Keratinocyte (primary cell): ENCODE measurements at regions not wholly inside any gene's neighbourhood (a gene's known extent, or its start where the extent isn't known, plus 50 kb on each side); places are given as distances from the start of the nearest gene placed in this dataset.

ENCODE experiments used
- DNase-seq: peaks from one replicate; pipeline ENCODE4 v3.0.0-alpha.2; 2011; ENCODE audit warnings: low read depth, missing footprints, low spot score
- FAIRE-seq: peaks from 2 replicates; lab custom pipeline; 2011; peaks lifted over from hg19 to GRCh38; lab: Jason Lieb, UNC
- H2AFZ ChIP-seq: 2 replicates; pipeline ENCODE4 v1.6.0; 2012; ENCODE audit warnings: low read length, control low read depth, inconsistent platforms; ENCODE audit not compliant: control insufficient read depth
- H3K27ac ChIP-seq: 2 replicates; pipeline ENCODE4 v1.5.1; 2011; ENCODE audit warnings: low read length; ENCODE audit not compliant: control insufficient read depth, insufficient read depth
- H3K27me3 ChIP-seq: 3 replicates; pipeline ENCODE4 v1.6.0; 2011; ENCODE audit warnings: low read length; ENCODE audit not compliant: control insufficient read depth, insufficient read depth; ENCODE audit errors: extremely low read depth
- H3K36me3 ChIP-seq, 2 experiments: 2 replicates in 1 of 2; 3 replicates in 1 of 2; pipeline ENCODE4 v1.5.1; 2011; ENCODE audit warnings: low read length in 2 of 2, mild to moderate bottlenecking in 1 of 2; ENCODE audit not compliant: control insufficient read depth in 2 of 2, insufficient read depth in 2 of 2; ENCODE audit errors: extremely low read depth in 1 of 2
- H3K4me1 ChIP-seq: 3 replicates; pipeline ENCODE4 v1.5.1; 2011; ENCODE audit warnings: low read length; ENCODE audit not compliant: control insufficient read depth, insufficient read depth; ENCODE audit errors: extremely low read depth
- H3K4me2 ChIP-seq: 3 replicates; pipeline ENCODE4 v1.6.0; 2011; ENCODE audit warnings: low read depth, low read length; ENCODE audit not compliant: control insufficient read depth, insufficient read depth; ENCODE audit errors: extremely low read depth
- H3K4me3 ChIP-seq, 3 experiments: fragments of 200-600 bp in 1 of 3; sonication (generic) in 1 of 3; 2 replicates in 2 of 3; 3 replicates in 1 of 3; pipeline ENCODE4 v1.5.1; 2011 to 2016; ENCODE audit warnings: low read length in 3 of 3, mild to moderate bottlenecking in 3 of 3, control low read depth in 2 of 3, inconsistent platforms in 1 of 3, low read depth in 1 of 3, mixed read lengths in 1 of 3, mixed run types in 1 of 3, moderate library complexity in 1 of 3; ENCODE audit not compliant: control insufficient read depth in 2 of 3, insufficient read depth in 2 of 3; ENCODE audit errors: extremely low read depth in 1 of 3
- H3K79me2 ChIP-seq: 2 replicates; pipeline ENCODE4 v1.6.0; 2012; ENCODE audit warnings: low read length; ENCODE audit not compliant: control insufficient read depth, insufficient read depth
- H3K9ac ChIP-seq: 3 replicates; pipeline ENCODE4 v1.6.0; 2011; ENCODE audit warnings: low read length; ENCODE audit not compliant: control insufficient read depth, insufficient read depth; ENCODE audit errors: extremely low read depth
- H3K9me1 ChIP-seq: 3 replicates; pipeline ENCODE4 v1.6.0; 2011; ENCODE audit warnings: low read length; ENCODE audit not compliant: control insufficient read depth, insufficient read depth; ENCODE audit errors: extremely low read depth
- H3K9me3 ChIP-seq: 2 replicates; pipeline ENCODE4 v1.5.1; 2012; ENCODE audit warnings: low read depth, low read length; ENCODE audit not compliant: control insufficient read depth
- H4K20me1 ChIP-seq: 3 replicates; pipeline ENCODE4 v1.6.0; 2011; ENCODE audit warnings: low read length; ENCODE audit not compliant: control insufficient read depth, insufficient read depth; ENCODE audit errors: extremely low read depth
- EZH2 ChIP-seq: IDR thresholded peaks from one replicate; pipeline ENCODE4 v1.6.1; 2012; ENCODE audit warnings: inconsistent platforms, mild to moderate bottlenecking, low read length, moderate library complexity
- dilution Hi-C: fragments of 300-500 bp; cut with MboI; formaldehyde crosslinking; loops from one replicate; pipeline ENCODE4 v1.7.0; 2020; ENCODE audit warnings: low sequenced_read_pairs; ENCODE audit not compliant: extremely low pct_ligation_motif_present
- TF ChIP-seq, protein P1 (sequence below), 3 experiments: IDR thresholded peaks in 1 of 3; conservative IDR thresholded peaks in 1 of 3; optimal IDR thresholded peaks in 1 of 3; 2 replicates in 2 of 3; 3 replicates in 1 of 3; pipeline versions ENCODE3 to v1.5.1; 2011; ENCODE audit warnings: low read length in 3 of 3, mild to moderate bottlenecking in 3 of 3, moderate library complexity in 2 of 3, control low read depth in 1 of 3, inconsistent platforms in 1 of 3; ENCODE audit not compliant: insufficient read depth in 2 of 3; ENCODE audit errors: extremely low read depth in 1 of 3

DNA sequence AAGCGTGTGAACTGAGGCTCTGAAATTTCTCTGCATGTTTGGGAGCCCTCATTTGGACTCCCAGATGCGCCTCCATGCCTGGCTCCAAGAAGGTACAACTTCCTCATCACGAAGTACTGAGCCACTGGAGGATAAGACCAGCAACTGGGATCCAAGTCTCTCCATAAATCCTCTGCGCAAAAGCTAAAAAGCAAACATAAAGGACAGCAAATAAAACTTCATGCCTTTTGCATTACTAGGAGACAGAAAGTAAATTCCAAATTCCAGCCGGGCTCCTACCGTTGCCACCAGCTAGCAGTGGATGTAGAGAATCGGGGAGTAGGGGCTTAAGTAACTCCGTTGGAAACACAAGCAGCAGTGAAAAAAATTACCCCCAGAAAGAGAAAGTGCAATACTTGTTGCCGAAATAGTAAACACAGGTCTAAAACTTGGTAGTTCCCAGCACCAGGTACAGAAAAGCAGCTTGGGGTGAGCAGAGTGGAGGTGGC, 477.1 kb upstream of the TENM3 start:
- Histone ChIP-seq H3K36me3 (no peaks in the 10 kb centered on the region), H3K9me3 (no peaks in the 10 kb centered on the region), H3K9ac (no peak overlapping the region), H4K20me1 (no peaks in the 10 kb centered on the region), H2AFZ (no peak overlapping the region), H3K27me3 (no peaks in the 10 kb centered on the region), H3K4me3 (no peak overlapping the region), H3K79me2 (no peaks in the 10 kb centered on the region), H3K9me1 (no peaks in the 10 kb centered on the region), H3K27ac (no peak overlapping the region), H3K4me2 (no peak overlapping the region), H3K4me1 (no peaks in the 10 kb centered on the region)
- TF ChIP-seq, protein P1, sequence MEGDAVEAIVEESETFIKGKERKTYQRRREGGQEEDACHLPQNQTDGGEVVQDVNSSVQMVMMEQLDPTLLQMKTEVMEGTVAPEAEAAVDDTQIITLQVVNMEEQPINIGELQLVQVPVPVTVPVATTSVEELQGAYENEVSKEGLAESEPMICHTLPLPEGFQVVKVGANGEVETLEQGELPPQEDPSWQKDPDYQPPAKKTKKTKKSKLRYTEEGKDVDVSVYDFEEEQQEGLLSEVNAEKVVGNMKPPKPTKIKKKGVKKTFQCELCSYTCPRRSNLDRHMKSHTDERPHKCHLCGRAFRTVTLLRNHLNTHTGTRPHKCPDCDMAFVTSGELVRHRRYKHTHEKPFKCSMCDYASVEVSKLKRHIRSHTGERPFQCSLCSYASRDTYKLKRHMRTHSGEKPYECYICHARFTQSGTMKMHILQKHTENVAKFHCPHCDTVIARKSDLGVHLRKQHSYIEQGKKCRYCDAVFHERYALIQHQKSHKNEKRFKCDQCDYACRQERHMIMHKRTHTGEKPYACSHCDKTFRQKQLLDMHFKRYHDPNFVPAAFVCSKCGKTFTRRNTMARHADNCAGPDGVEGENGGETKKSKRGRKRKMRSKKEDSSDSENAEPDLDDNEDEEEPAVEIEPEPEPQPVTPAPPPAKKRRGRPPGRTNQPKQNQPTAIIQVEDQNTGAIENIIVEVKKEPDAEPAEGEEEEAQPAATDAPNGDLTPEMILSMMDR (optimal IDR thresholded peaks at IDR 0.05 in 1 of 3, IDR thresholded peaks at IDR 0.05 in 1 of 3, conservative IDR thresholded peaks at IDR 0.05 in 1 of 3; ENCODE audit: extremely low read depth in 1 of 3, insufficient read depth in 2 of 3, low read length in 3 of 3), result no peak
- DNase-seq (no peak), FAIRE-seq (no peak)
- dilution Hi-C loops, result no loop called here

DNA sequence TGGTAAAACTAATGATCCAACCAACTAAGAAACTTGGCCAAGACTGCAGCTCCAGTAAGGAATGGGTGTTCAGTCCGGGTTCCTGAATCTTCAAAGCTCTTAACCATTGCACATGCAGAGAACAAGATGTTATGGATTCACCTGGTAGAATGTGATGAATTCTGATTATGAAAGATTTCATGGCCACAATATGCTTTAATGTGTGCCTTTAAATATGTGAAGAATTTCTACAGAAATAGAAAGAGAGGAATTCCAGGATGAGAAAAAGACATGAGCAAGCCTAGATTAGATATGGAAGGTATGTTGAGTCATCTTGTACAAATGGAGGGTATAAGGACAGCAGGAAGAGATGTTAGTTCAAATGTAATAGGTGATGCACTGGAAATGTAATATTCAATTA, 472.2 kb upstream of the TENM3 start:
- Histone ChIP-seq H3K27me3 (no peaks in the 10 kb centered on the region), H3K27ac (no peak overlapping the region), H3K79me2 (no peaks in the 10 kb centered on the region), H3K4me3 (no peak overlapping the region), H2AFZ (no peak overlapping the region), H3K4me1 (no peaks in the 10 kb centered on the region), H3K4me2 (no peak overlapping the region), H3K9me1 (no peaks in the 10 kb centered on the region), H3K9me3 (no peaks in the 10 kb centered on the region), H3K36me3 (no peaks in the 10 kb centered on the region), H4K20me1 (no peaks in the 10 kb centered on the region), H3K9ac (no peak overlapping the region)
- no peak for TF ChIP-seq EZH2
- dilution Hi-C loops, result no loop called here
- FAIRE-seq (no peak), DNase-seq (no peak)

DNA sequence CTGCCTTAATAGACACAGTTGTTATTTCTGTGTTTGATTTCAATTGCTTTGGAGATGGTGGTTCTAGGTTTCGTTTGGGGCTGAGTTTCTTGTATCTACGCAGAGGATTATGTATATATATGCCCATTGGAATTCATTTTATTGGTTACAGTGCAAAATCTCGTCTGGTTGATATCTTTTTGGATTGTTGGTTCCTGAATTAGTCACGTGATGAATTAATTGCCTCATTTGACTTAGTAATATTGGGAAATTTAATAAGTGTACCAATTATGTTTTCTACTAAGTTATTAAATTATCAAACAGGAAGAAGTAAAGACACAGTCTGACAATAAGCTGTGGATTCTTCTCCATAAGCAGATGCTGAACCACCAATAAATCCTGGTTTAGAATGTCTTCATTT, 467.9 kb upstream of the TENM3 start:
- Histone ChIP-seq H3K4me2 (no peak overlapping the region), H3K9me3 (no peaks in the 10 kb centered on the region), H3K4me3 (no peak overlapping the region), H3K4me1 (no peaks in the 10 kb centered on the region), H3K36me3 (no peaks in the 10 kb centered on the region), H2AFZ (no peak overlapping the region), H3K9me1 (no peaks in the 10 kb centered on the region), H4K20me1 (no peaks in the 10 kb centered on the region), H3K27ac (no peak overlapping the region), H3K9ac (no peak overlapping the region), H3K27me3 (no peaks in the 10 kb centered on the region), H3K79me2 (no peaks in the 10 kb centered on the region)
- no peak for DNase-seq
- TF ChIP-seq, protein P1 (optimal IDR thresholded peaks at IDR 0.05 in 1 of 3, IDR thresholded peaks at IDR 0.05 in 1 of 3, conservative IDR thresholded peaks at IDR 0.05 in 1 of 3; ENCODE audit: extremely low read depth in 1 of 3, insufficient read depth in 2 of 3, low read length in 3 of 3), result no peak
- TF ChIP-seq EZH2, result no peak
- dilution Hi-C loops, result no loop called here
- no peak for FAIRE-seq
